Activated CD4-positive, alpha-beta T cell treated with anti-CD3 and anti-CD28 coated beads for 24 hours (primary cell): ENCODE measurements at regions not wholly inside any gene's neighbourhood (a gene's known extent, or its start where the extent isn't known, plus 50 kb on each side); places are given as distances from the start of the nearest gene placed in this dataset.

Experiments
- DNase-seq, 2 donors: peaks; one replicate each; pipeline ENCODE4 v3.0.0-alpha.2; 2020; ENCODE audit warnings: low read depth in 2 of 2

GRCh38 chr18:45312555-45313126, 302.6 kb upstream of the SLC14A2 start:
- no peak for DNase-seq

- no peak for DNase-seq
Measured at GRCh38 chr18:45316127-45316526, 299.1 kb upstream of the SLC14A2 start.

GRCh38 chr18:45317948-45318640, 297.2 kb upstream of the SLC14A2 start:
- DNase-seq = no peak

GRCh38 chr18:45320724-45321123, 294.6 kb upstream of the SLC14A2 start:
- no peak for DNase-seq

- no peak for DNase-seq
Measured at GRCh38 chr18:45321520-45321919, 293.8 kb upstream of the SLC14A2 start.

- no peak for DNase-seq
Measured at GRCh38 chr18:45322343-45322742, 292.9 kb upstream of the SLC14A2 start.

GRCh38 chr18:45324101-45324494, 291.2 kb upstream of the SLC14A2 start:
- no peak for DNase-seq

- no peak for DNase-seq
Measured at GRCh38 chr18:45324495-45325113, 290.7 kb upstream of the SLC14A2 start.

GRCh38 chr18:45325778-45326177, 289.5 kb upstream of the SLC14A2 start:
- DNase-seq = no peak

GRCh38 chr18:45326505-45326904, 288.8 kb upstream of the SLC14A2 start:
- DNase-seq = no peak

GRCh38 chr18:45328296-45328695, 287.0 kb upstream of the SLC14A2 start:
- no peak for DNase-seq

GRCh38 chr18:45328811-45329210, 286.5 kb upstream of the SLC14A2 start:
- no peak for DNase-seq

- no peak for DNase-seq
Measured at GRCh38 chr18:45329316-45329715, 286.0 kb upstream of the SLC14A2 start.

GRCh38 chr18:45330170-45330594, 285.1 kb upstream of the SLC14A2 start:
- DNase-seq = no peak

GRCh38 chr18:45332871-45333270, 282.4 kb upstream of the SLC14A2 start:
- DNase-seq = no peak

- DNase-seq = no peak
Measured at GRCh38 chr18:45334191-45334590, 281.1 kb upstream of the SLC14A2 start.

GRCh38 chr18:45335282-45336043, 279.8 kb upstream of the SLC14A2 start:
- no peak for DNase-seq

- DNase-seq = no peak
Measured at GRCh38 chr18:45336448-45336847, 278.8 kb upstream of the SLC14A2 start.

- DNase-seq = no peak
Measured at GRCh38 chr18:45337477-45337876, 277.8 kb upstream of the SLC14A2 start.

- no peak for DNase-seq
Measured at GRCh38 chr18:45339810-45340550, 275.3 kb upstream of the SLC14A2 start.

- no peak for DNase-seq
Measured at GRCh38 chr18:45340884-45341283, 274.4 kb upstream of the SLC14A2 start.

GRCh38 chr18:45341454-45341853, 273.8 kb upstream of the SLC14A2 start:
- DNase-seq = no peak
